Endothelial cell of umbilical vein (primary cell): ENCODE measurements at regions not wholly inside any gene's neighbourhood (a gene's known extent, or its start where the extent isn't known, plus 50 kb on each side); places are given as distances from the start of the nearest gene placed in this dataset.

Source experiments
- BruUV-seq: library from RNA; stranded (reverse); fragments of 400-500 nt; replicated peaks from 2 replicates; lab custom pipeline; 2021; lab: Mats Ljungman, UMichigan
- CTCF ChIA-PET: fragments of 300-600, 350-600 bp; sonication (Branson Sonifier 250); formaldehyde crosslinking; loops from one replicate; lab custom pipeline; 2021; ENCODE audit warnings: antibody characterized with exemption, inconsistent platforms; lab: Charles Lee
- POLR2A ChIA-PET: fragments of 300-600, 350-600 bp; sonication (Branson Sonifier 250); formaldehyde crosslinking; loops from one replicate; lab custom pipeline; 2021; ENCODE audit warnings: antibody characterized with exemption, inconsistent platforms; lab: Charles Lee
- DNase-seq: peaks from one replicate; pipeline ENCODE4 v3.0.0-alpha.2; 2011; ENCODE audit warnings: low read depth, low spot score
- FAIRE-seq: peaks from 2 replicates; lab custom pipeline; 2011; peaks lifted over from hg19 to GRCh38; lab: Jason Lieb, UNC
- H2AFZ ChIP-seq: 2 replicates; pipeline ENCODE4 v1.6.0; 2012; ENCODE audit warnings: low read depth, low read length, control low read depth, inconsistent platforms
- H3K27ac ChIP-seq: 2 replicates; pipeline ENCODE4 v1.5.1; 2011; ENCODE audit warnings: low read depth, mild to moderate bottlenecking, control low read depth, low read length, moderate library complexity; ENCODE audit not compliant: insufficient read depth
- H3K27me3 ChIP-seq, 2 experiments: 2 replicates each; pipeline versions ENCODE4 v1.6.0 to v1.6.1; 2011; ENCODE audit warnings: low read length in 2 of 2, mixed read lengths in 1 of 2; ENCODE audit not compliant: control insufficient read depth in 2 of 2, insufficient read depth in 2 of 2
- H3K36me3 ChIP-seq, 2 experiments: 2 replicates in 1 of 2; 3 replicates in 1 of 2; pipeline ENCODE4 v1.5.1; 2011; ENCODE audit warnings: low read length in 2 of 2, mild to moderate bottlenecking in 1 of 2, moderate library complexity in 1 of 2; ENCODE audit not compliant: control insufficient read depth in 2 of 2, insufficient read depth in 2 of 2; ENCODE audit errors: extremely low read depth in 1 of 2
- H3K4me1 ChIP-seq: 3 replicates; pipeline ENCODE4 v1.5.1; 2011; ENCODE audit warnings: mild to moderate bottlenecking, low read length; ENCODE audit not compliant: control insufficient read depth, insufficient read depth; ENCODE audit errors: extremely low read depth
- H3K4me2 ChIP-seq: 2 replicates; pipeline ENCODE4 v1.6.1; 2011; ENCODE audit warnings: low read length, control low read depth, mixed read lengths; ENCODE audit not compliant: insufficient read depth
- H3K4me3 ChIP-seq, 3 experiments: fragments of 200-600 bp in 1 of 3; sonication (generic), shearing (Covaris generic) in 1 of 3; replicated peaks in 1 of 3; 2 replicates each; pipeline ENCODE4 v1.5.1; 2011 to 2016; ENCODE audit warnings: control low read depth in 3 of 3, low read length in 3 of 3, mild to moderate bottlenecking in 2 of 3, inconsistent platforms in 1 of 3, low read depth in 1 of 3, moderate library complexity in 1 of 3; ENCODE audit not compliant: insufficient read depth in 1 of 3
- H3K79me2 ChIP-seq: 2 replicates; pipeline ENCODE4 v1.6.0; 2012; ENCODE audit warnings: low read length, inconsistent platforms; ENCODE audit not compliant: control insufficient read depth, insufficient read depth
- H3K9ac ChIP-seq: replicated peaks from 2 replicates; pipeline ENCODE3; 2011; ENCODE audit warnings: low read length, control low read depth; ENCODE audit not compliant: insufficient read depth; ENCODE audit errors: extremely low read depth
- H3K9me1 ChIP-seq: replicated peaks from 3 replicates; pipeline ENCODE4 v1.6.0; 2011; ENCODE audit warnings: mild to moderate bottlenecking, low read length; ENCODE audit not compliant: control insufficient read depth, insufficient read depth; ENCODE audit errors: extremely low read depth
- H3K9me3 ChIP-seq: replicated peaks from 2 replicates; pipeline ENCODE4 v1.5.1; 2012; ENCODE audit warnings: low read length, inconsistent platforms; ENCODE audit not compliant: control insufficient read depth, insufficient read depth
- H4K20me1 ChIP-seq: replicated peaks from 2 replicates; pipeline ENCODE3; 2011; ENCODE audit warnings: mild to moderate bottlenecking, low read length; ENCODE audit not compliant: control insufficient read depth, insufficient read depth; ENCODE audit errors: extremely low read depth
- CTCF ChIP-seq, 2 donors: IDR thresholded peaks; 1 replicate in 1 of 2; 2 replicates in 1 of 2; pipeline ENCODE4 v1.5.1; 2011; ENCODE audit warnings: low read length in 2 of 2, mild to moderate bottlenecking in 2 of 2, moderate library complexity in 2 of 2, control low read depth in 1 of 2, inconsistent platforms in 1 of 2, low read depth in 1 of 2; ENCODE audit not compliant: insufficient read depth in 1 of 2; ENCODE audit errors: extremely low read depth in 1 of 2
- EZH2 ChIP-seq: IDR thresholded peaks from 2 replicates; pipeline ENCODE4 v1.6.1; 2012; ENCODE audit warnings: borderline replicate concordance, low read depth, mild to moderate bottlenecking, moderate library complexity, low read length, inconsistent platforms; ENCODE audit not compliant: severe bottlenecking
- FOS ChIP-seq: IDR thresholded peaks from 2 replicates; pipeline ENCODE4 v1.6.1; 2011; ENCODE audit warnings: mild to moderate bottlenecking, low read length, moderate library complexity, borderline replicate concordance; ENCODE audit not compliant: insufficient read depth
- GATA2 ChIP-seq: IDR thresholded peaks from 2 replicates; pipeline ENCODE4 v1.7.0; 2011; ENCODE audit warnings: low read depth, mild to moderate bottlenecking, moderate library complexity, mixed read lengths, low read length; ENCODE audit not compliant: insufficient read length, insufficient read depth
- JUN ChIP-seq: IDR thresholded peaks from 2 replicates; pipeline ENCODE4 v1.6.1; 2011; ENCODE audit warnings: borderline replicate concordance, low read depth; ENCODE audit not compliant: insufficient read length, insufficient read depth
- MAX ChIP-seq: IDR thresholded peaks from 2 replicates; pipeline ENCODE4 v1.6.1; 2011; ENCODE audit not compliant: insufficient read depth, insufficient read length
- MYC ChIP-seq: IDR thresholded peaks from one replicate; pipeline ENCODE4 v1.6.1; 2011; ENCODE audit warnings: mild to moderate bottlenecking, low read depth, low read length
- POLR2A ChIP-seq: IDR thresholded peaks from 2 replicates; pipeline ENCODE4 v1.6.1; 2012; ENCODE audit warnings: low read depth, mild to moderate bottlenecking, control low read depth, low read length
- POLR2AphosphoS5 ChIP-seq: IDR thresholded peaks from 2 replicates; pipeline ENCODE4 v1.6.1; 2012; ENCODE audit warnings: low read depth, mild to moderate bottlenecking, control low read depth, low read length, moderate library complexity; ENCODE audit not compliant: insufficient read depth
- dilution Hi-C: fragments of 300-500 bp; cut with MboI; formaldehyde crosslinking; loops from one replicate; pipeline ENCODE4 v1.15.0; 2019; ENCODE audit warnings: low sequenced_read_pairs; ENCODE audit not compliant: extremely low pct_ligation_motif_present
- intact Hi-C: fragments of 100-400 bp; cut with micrococcal nuclease; formaldehyde crosslinking; loops from one replicate; pipeline ENCODE4 v1.10.0; 2022

GRCh38 chr10:61835069-61835945 lies 66.2 kb upstream of the ARID5B start:
- BruUV-seq, result TSS peak; percentile 30
- Histone ChIP-seq H3K79me2 (no peaks in the 10 kb centered on the region), H3K36me3 (no peaks in the 10 kb centered on the region), H3K9me3 (no peaks in the 10 kb centered on the region), H3K4me3 (no peak overlapping the region), H3K27me3 (no peaks in the 10 kb centered on the region), H3K9ac (peak overlapping the region; percentile 54), H3K4me1 (peaks cover 44% of the 10 kb centered on the region), H3K4me2 (peak overlapping the region; percentile 86), H2AFZ (peak overlapping the region; percentile 45), H4K20me1 (no peaks in the 10 kb centered on the region), H3K9me1 (no peaks in the 10 kb centered on the region), H3K27ac (peak overlapping the region; percentile 81)
- dilution Hi-C loops, result no loop called here
- CTCF ChIA-PET, result interaction anchor here (0.6 to 6.7 kb wide), 33 partner anchors 9 to 1019 kb away, joined by 3 to 165 read pairs (median 4); no protein-coding TSS in a partner anchor
- DNase-seq (peak; percentile 90), FAIRE-seq (peak; percentile 46)
- intact Hi-C loops, result loop anchor here (1.0 to 5.0 kb wide), 10 partner anchors 65 to 1019 kb away; partner anchors contain the start of gene RHOBTB1
- POLR2A ChIA-PET, result no interaction called here
- TF ChIP-seq MAX, result no peak
- no peak for TF ChIP-seq MYC
- no peak for TF ChIP-seq POLR2AphosphoS5
- no peak for TF ChIP-seq EZH2
- peak; percentile 71 for TF ChIP-seq JUN
- TF ChIP-seq FOS, result peak; percentile 56
- no peak for TF ChIP-seq GATA2
- no peak for TF ChIP-seq POLR2A
- TF ChIP-seq CTCF (IDR thresholded peaks at IDR 0.05; ENCODE audit: extremely low read depth in 1 of 2, insufficient read depth in 1 of 2, low read depth in 1 of 2, low read length in 2 of 2), result peak; percentile 45
